NT2/D1 (cell line): ENCODE measurements at regions not wholly inside any gene's neighbourhood (a gene's known extent, or its start where the extent isn't known, plus 50 kb on each side); places are given as distances from the start of the nearest gene placed in this dataset.

ENCODE experiments used
- SUZ12 ChIP-seq: IDR thresholded peaks from 2 replicates; pipeline ENCODE4 v1.6.1; 2011; ENCODE audit not compliant: insufficient read length, insufficient read depth; ENCODE audit errors: extremely low read depth
- YY1 ChIP-seq: IDR thresholded peaks from 2 replicates; pipeline ENCODE4 v1.6.1; 2011; ENCODE audit not compliant: insufficient read length, insufficient read depth
- ZNF274 ChIP-seq: IDR thresholded peaks from 2 replicates; pipeline ENCODE4 v1.6.1; 2011; ENCODE audit warnings: mild to moderate bottlenecking, low read depth, low read length

DNA sequence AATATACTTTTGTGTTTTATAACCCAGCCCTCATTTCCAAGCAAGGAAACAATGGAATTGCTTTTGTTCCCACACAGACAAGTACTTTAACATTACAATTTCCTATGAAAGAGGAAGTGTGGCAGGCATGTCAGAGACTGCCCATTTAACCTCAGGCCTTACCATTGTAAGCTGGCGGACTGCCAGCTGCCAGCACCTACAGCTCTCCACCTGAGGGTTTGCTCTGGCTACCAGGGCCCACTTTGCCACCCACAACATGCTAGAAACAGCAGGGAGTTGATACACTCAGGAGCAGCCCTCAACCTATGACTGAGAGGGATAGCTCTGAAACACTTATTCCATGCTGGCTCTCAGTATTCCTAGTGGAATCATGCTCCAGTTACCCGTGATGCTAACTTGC, 152.3 kb upstream of the PRDX4 start:
- TF ChIP-seq YY1: no peak
- no peak for TF ChIP-seq SUZ12
- TF ChIP-seq ZNF274: no peak
